ENCODE measurements at regions not wholly inside any gene's neighbourhood (a gene's known extent, or its start where the extent isn't known, plus 50 kb on each side); places are given as distances from the start of the nearest gene placed in this dataset.

DNA sequence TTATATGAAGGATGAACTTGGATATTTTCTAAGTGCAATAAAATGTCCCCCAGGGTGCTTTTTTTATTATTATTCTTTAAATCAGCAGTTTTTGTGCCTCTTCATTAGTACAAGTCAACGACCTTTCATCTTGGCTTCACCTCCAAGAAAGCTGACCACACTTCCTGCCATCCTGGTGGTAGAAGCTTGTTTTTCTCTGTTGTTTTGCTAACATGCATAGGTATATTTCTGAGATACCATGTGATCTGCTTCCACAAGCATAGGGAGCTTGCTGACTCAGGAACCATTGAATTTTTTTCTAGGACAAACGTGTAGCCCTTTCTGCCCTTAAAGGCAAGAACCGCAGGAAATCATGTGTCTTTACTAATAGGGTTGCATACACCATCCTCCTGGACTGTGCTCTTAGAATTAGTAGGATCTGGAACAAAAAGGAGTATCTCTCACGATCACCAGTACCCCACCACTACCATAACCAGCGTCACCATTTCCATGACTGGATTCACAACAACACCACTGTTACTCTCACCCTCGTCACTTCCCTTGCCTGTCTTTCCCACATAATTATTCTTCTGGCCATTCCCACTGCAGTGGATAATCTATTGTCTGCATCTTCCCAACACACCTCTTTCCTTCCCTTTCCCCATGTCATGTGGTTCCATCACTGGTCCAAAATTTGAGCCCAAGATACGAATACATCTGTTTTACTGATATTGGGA lies 207.1 kb downstream of the MAFB start:
- H3K4me1 Mint-ChIP-seq = no peaks in the 10 kb centered on the region
- Histone ChIP-seq H3K4me1 (ENCODE audit: control insufficient read depth in 1 of 2, insufficient read depth in 2 of 2, low read length in 2 of 2) (no peaks in the 10 kb centered on the region), H3K79me2 (ENCODE audit: insufficient read depth, low read length) (no peaks in the 10 kb centered on the region), H3K9me3 (replicated peaks in 1 of 2; ENCODE audit: control insufficient read depth in 1 of 2, insufficient read depth in 1 of 2, low read length in 2 of 2) (peaks cover 3 to 4% of the 10 kb centered on the region in 2 donors), H3K9ac (ENCODE audit: insufficient read depth, low read length, poor library complexity, severe bottlenecking) (no peak overlapping the region), H3K27ac (ENCODE audit: low read depth in 1 of 2, low read length in 2 of 2) (no peak overlapping the region), H3K36me3 (replicated peaks in 1 of 2; ENCODE audit: control insufficient read depth in 1 of 2, insufficient read depth in 2 of 2, low read length in 2 of 2) (no peaks in the 10 kb centered on the region), H3K27me3 (ENCODE audit: control insufficient read depth in 2 of 2, insufficient read depth in 2 of 2, low read length in 2 of 2) (no peaks in the 10 kb centered on the region), H2AFZ (ENCODE audit: insufficient read depth, low read depth, low read length, poor library complexity, severe bottlenecking) (no peak overlapping the region), H3K4me2 (replicated peaks; ENCODE audit: extremely low read depth, low read length, poor library complexity, severe bottlenecking) (no peak overlapping the region), H3K4me3 (replicated peaks in 1 of 3; ENCODE audit: low read depth in 2 of 3, low read length in 3 of 3) (no peak overlapping the region), H4K20me1 (ENCODE audit: insufficient read depth, low read length) (no peaks in the 10 kb centered on the region)
- no peaks in the 10 kb centered on the region for H3K36me3 Mint-ChIP-seq
- intact Hi-C loops (cut with micrococcal nuclease) = loop anchor here in 1 of 2 donors (10.0 kb wide), 1 partner anchor 57 kb away; no protein-coding TSS in a partner anchor
- TF ChIP-seq CTCF (IDR thresholded peaks at IDR 0.05) = no peak
- 85% methylated on average over 4 of the region's 7 CpGs for WGBS (ENCODE audit: insufficient coverage)
- peak overlapping the region in 1 of 2 donors; percentile 2 for H3K4me3 Mint-ChIP-seq
- DNase-seq = no peak
- H3K9me3 Mint-ChIP-seq = peaks cover 0 to 5% (median 3%) of the 10 kb centered on the region in 7 donors
- no peak overlapping the region for H3K27ac Mint-ChIP-seq
- peaks cover 0 to 8% (median 2%) of the 10 kb centered on the region in 3 donors for H3K27me3 Mint-ChIP-seq (ENCODE audit: low read depth in 3 of 3)

GRCh38 chr20:40481337-40481736 lies 207.7 kb downstream of the MAFB start:
- H3K9me3 Mint-ChIP-seq = peaks cover 0 to 5% (median 2%) of the 10 kb centered on the region in 7 donors
- no peak overlapping the region for H3K27ac Mint-ChIP-seq
- peaks cover 2 to 3% of the 10 kb centered on the region in 2 donors for H3K9me3 ChIP-seq (replicated peaks in 1 of 2; ENCODE audit: control insufficient read depth in 1 of 2, insufficient read depth in 1 of 2, low read length in 2 of 2)

More at GRCh38 chr20:40481337-40481736, 207.7 kb downstream of the MAFB start:
- Histone ChIP-seq H3K36me3 (replicated peaks in 1 of 2; ENCODE audit: control insufficient read depth in 1 of 2, insufficient read depth in 2 of 2, low read length in 2 of 2) (no peaks in the 10 kb centered on the region), H3K27me3 (ENCODE audit: control insufficient read depth in 2 of 2, insufficient read depth in 2 of 2, low read length in 2 of 2) (no peaks in the 10 kb centered on the region), H3K79me2 (ENCODE audit: insufficient read depth, low read length) (no peaks in the 10 kb centered on the region), H4K20me1 (ENCODE audit: insufficient read depth, low read length) (no peaks in the 10 kb centered on the region), H3K4me2 (replicated peaks; ENCODE audit: extremely low read depth, low read length, poor library complexity, severe bottlenecking) (no peak overlapping the region), H3K4me1 (ENCODE audit: control insufficient read depth in 1 of 2, insufficient read depth in 2 of 2, low read length in 2 of 2) (no peaks in the 10 kb centered on the region), H2AFZ (ENCODE audit: insufficient read depth, low read depth, low read length, poor library complexity, severe bottlenecking) (no peak overlapping the region), H3K4me3 (replicated peaks in 1 of 3; ENCODE audit: low read depth in 2 of 3, low read length in 3 of 3) (no peak overlapping the region), H3K9ac (ENCODE audit: insufficient read depth, low read length, poor library complexity, severe bottlenecking) (no peak overlapping the region), H3K27ac (ENCODE audit: low read depth in 1 of 2, low read length in 2 of 2) (no peak overlapping the region)
- no peak for DNase-seq
- H3K4me3 Mint-ChIP-seq = peak overlapping the region in 1 of 2 donors; percentile 27
- TF ChIP-seq CTCF (IDR thresholded peaks at IDR 0.05) = no peak
- H3K4me1 Mint-ChIP-seq = no peaks in the 10 kb centered on the region
- intact Hi-C loops (cut with micrococcal nuclease) = loop anchor here in 1 of 2 donors (10.0 kb wide), 1 partner anchor 57 kb away; no protein-coding TSS in a partner anchor
- no peaks in the 10 kb centered on the region for H3K36me3 Mint-ChIP-seq
- H3K27me3 Mint-ChIP-seq (ENCODE audit: low read depth in 3 of 3) = peaks cover 0 to 11% (median 2%) of the 10 kb centered on the region in 3 donors
